ENCODE measurements at regions not wholly inside any gene's neighbourhood (a gene's known extent, or its start where the extent isn't known, plus 50 kb on each side); places are given as distances from the start of the nearest gene placed in this dataset.

GRCh38 chr6:144857086-144857485, 572.0 kb downstream of the UTRN start:
- no peaks in the 10 kb centered on the region for H3K27me3 ChIP-seq (ENCODE audit: insufficient read depth, low read length)
- H3K36me3 ChIP-seq (ENCODE audit: insufficient read depth, low read length), result no peaks in the 10 kb centered on the region
- no peak overlapping the region for H3K27ac ChIP-seq (ENCODE audit: low read depth, low read length)
- no peak overlapping the region for H3K4me3 ChIP-seq (ENCODE audit: low read depth, low read length)
- H3K4me1 ChIP-seq (ENCODE audit: control insufficient read depth, insufficient read depth, low read length, unreplicated experiment), result no peaks in the 10 kb centered on the region
- no peaks in the 10 kb centered on the region for H3K79me2 ChIP-seq (ENCODE audit: control insufficient read depth, insufficient read depth, low read length, unreplicated experiment)
- H2AFZ ChIP-seq (ENCODE audit: low read length, unreplicated experiment), result no peak overlapping the region

DNA sequence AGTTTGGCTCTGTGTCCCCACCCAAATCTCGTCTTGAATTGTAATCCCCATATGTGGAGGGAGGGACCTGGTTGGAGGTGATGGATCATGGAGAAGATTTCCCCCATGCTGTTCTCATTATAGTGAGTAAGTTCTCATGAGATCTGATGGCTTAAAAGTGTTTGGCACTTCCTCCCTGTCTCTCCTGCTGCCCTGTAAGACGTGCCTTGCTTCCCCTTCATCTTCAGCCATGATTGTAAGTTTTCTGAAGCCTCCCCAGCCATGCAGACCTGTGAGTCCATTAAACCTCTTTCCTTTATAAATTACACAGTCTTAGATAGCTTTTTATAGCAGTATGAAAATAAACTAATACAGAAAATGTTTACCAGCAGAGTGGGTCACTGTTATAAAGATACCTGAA, 577.6 kb downstream of the UTRN start:
- Histone ChIP-seq H3K36me3 (ENCODE audit: insufficient read depth, low read length) (no peaks in the 10 kb centered on the region), H2AFZ (ENCODE audit: low read length, unreplicated experiment) (no peak overlapping the region), H3K27ac (ENCODE audit: low read depth, low read length) (no peak overlapping the region), H3K27me3 (ENCODE audit: insufficient read depth, low read length) (no peaks in the 10 kb centered on the region), H3K79me2 (ENCODE audit: control insufficient read depth, insufficient read depth, low read length, unreplicated experiment) (no peaks in the 10 kb centered on the region), H3K4me3 (ENCODE audit: low read depth, low read length) (no peak overlapping the region), H3K4me1 (ENCODE audit: control insufficient read depth, insufficient read depth, low read length, unreplicated experiment) (peaks cover 8% of the 10 kb centered on the region)

DNA sequence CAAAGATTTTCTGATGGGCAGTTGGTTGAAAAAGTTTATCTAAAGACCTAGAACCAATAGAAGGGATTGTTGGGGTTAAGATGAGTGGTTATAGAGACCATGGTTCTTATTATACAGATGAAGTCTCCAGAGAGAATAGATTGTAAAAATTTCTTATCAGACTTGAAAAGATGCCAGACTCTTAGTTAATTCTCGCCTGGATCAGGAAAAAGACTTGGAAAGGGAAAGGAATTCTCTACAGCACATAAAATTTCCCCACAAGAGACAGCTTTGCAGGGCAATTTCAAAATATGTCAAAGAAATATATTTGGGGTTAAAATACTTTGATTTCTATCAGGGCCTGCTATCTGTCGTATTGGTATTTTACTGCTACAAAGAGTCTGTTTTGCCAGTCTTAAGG, 582.6 kb downstream of the UTRN start:
- Histone ChIP-seq H2AFZ (ENCODE audit: low read length, unreplicated experiment) (peak overlapping the region; percentile 99), H3K79me2 (ENCODE audit: control insufficient read depth, insufficient read depth, low read length, unreplicated experiment) (no peaks in the 10 kb centered on the region)

DNA sequence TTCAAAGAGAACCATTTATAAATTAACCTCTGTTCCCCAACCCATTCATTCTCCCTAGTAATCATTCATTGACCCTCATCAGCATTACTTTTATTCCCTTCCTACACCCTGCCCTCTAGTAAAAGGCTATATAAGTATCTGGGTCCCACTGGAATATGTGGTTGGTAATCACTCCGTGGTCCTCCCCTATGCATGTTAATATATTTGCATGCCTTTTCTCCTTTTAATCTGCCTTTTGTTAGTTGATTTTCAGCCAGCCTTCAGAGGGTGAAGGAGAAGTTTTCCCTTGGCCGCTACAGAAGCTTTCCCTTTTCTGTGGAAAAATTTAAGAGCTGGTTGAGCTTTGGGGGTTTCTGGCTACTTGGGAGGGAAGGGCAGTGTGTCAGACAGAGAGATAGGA, 585.6 kb downstream of the UTRN start:
- Histone ChIP-seq H3K79me2 (ENCODE audit: control insufficient read depth, insufficient read depth, low read length, unreplicated experiment) (no peaks in the 10 kb centered on the region), H3K36me3 (ENCODE audit: insufficient read depth, low read length) (no peaks in the 10 kb centered on the region), H3K27me3 (ENCODE audit: insufficient read depth, low read length) (no peaks in the 10 kb centered on the region), H3K4me3 (ENCODE audit: low read depth, low read length) (no peak overlapping the region), H3K27ac (ENCODE audit: low read depth, low read length) (no peak overlapping the region), H2AFZ (ENCODE audit: low read length, unreplicated experiment) (no peak overlapping the region), H3K4me1 (ENCODE audit: control insufficient read depth, insufficient read depth, low read length, unreplicated experiment) (peaks cover 8% of the 10 kb centered on the region)

More for the DNA sequence above, 582.6 kb downstream of the UTRN start:
- no peaks in the 10 kb centered on the region for H3K36me3 ChIP-seq (ENCODE audit: insufficient read depth, low read length)
- no peak overlapping the region for H3K27ac ChIP-seq (ENCODE audit: low read depth, low read length)
- H3K4me3 ChIP-seq (ENCODE audit: low read depth, low read length), result peak overlapping the region; percentile 63
- peaks cover 8% of the 10 kb centered on the region for H3K4me1 ChIP-seq (ENCODE audit: control insufficient read depth, insufficient read depth, low read length, unreplicated experiment)
- no peaks in the 10 kb centered on the region for H3K27me3 ChIP-seq (ENCODE audit: insufficient read depth, low read length)

DNA sequence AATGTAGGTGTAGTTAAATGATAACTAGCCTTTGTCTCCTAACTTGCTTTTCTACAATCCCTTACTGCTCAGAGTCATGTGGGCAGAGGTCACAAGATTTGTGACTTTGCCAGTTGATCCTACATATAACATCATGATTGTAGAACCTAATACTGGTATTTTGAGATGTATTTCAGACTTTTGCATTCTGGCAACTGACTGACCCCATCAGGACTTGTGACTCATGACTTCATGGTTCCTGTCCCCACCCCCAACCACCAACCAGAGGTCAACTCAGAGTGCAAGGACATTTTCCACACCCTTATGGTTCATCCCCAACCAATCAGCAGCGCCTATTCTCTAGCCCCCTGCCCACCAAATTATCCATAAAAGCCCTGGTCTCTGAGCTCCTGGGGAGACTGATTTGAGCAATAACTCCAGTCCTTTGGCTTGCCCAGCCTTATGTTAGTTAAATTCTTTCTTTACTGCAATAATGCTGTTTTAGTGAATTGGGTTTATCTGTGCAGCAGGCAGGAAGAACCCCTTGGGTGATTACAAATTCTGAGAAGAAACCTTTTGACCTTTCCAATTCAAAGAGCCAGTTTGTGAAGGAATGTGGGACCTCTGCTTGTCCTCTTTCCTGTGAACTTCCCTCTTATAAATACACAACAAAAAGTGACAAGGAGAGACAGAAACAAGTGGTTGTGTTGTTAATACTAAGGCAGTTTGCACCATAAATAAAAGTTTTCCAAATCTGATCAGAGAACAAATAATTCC, 588.7 kb downstream of the UTRN start:
- Histone ChIP-seq H3K27me3 (ENCODE audit: insufficient read depth, low read length) (no peaks in the 10 kb centered on the region), H3K27ac (ENCODE audit: low read depth, low read length) (no peak overlapping the region), H3K4me3 (ENCODE audit: low read depth, low read length) (no peak overlapping the region), H3K36me3 (ENCODE audit: insufficient read depth, low read length) (no peaks in the 10 kb centered on the region), H3K4me1 (ENCODE audit: control insufficient read depth, insufficient read depth, low read length, unreplicated experiment) (no peaks in the 10 kb centered on the region), H2AFZ (ENCODE audit: low read length, unreplicated experiment) (peak overlapping the region; percentile 31), H3K79me2 (ENCODE audit: control insufficient read depth, insufficient read depth, low read length, unreplicated experiment) (no peaks in the 10 kb centered on the region)

GRCh38 chr6:144876689-144877088, 591.6 kb downstream of the UTRN start:
- H3K4me1 ChIP-seq (ENCODE audit: control insufficient read depth, insufficient read depth, low read length, unreplicated experiment), result no peaks in the 10 kb centered on the region
- H3K27me3 ChIP-seq (ENCODE audit: insufficient read depth, low read length), result no peaks in the 10 kb centered on the region
- no peak overlapping the region for H2AFZ ChIP-seq (ENCODE audit: low read length, unreplicated experiment)
- no peak overlapping the region for H3K4me3 ChIP-seq (ENCODE audit: low read depth, low read length)
- no peaks in the 10 kb centered on the region for H3K36me3 ChIP-seq (ENCODE audit: insufficient read depth, low read length)
- H3K79me2 ChIP-seq (ENCODE audit: control insufficient read depth, insufficient read depth, low read length, unreplicated experiment), result no peaks in the 10 kb centered on the region
- H3K27ac ChIP-seq (ENCODE audit: low read depth, low read length), result no peak overlapping the region

DNA sequence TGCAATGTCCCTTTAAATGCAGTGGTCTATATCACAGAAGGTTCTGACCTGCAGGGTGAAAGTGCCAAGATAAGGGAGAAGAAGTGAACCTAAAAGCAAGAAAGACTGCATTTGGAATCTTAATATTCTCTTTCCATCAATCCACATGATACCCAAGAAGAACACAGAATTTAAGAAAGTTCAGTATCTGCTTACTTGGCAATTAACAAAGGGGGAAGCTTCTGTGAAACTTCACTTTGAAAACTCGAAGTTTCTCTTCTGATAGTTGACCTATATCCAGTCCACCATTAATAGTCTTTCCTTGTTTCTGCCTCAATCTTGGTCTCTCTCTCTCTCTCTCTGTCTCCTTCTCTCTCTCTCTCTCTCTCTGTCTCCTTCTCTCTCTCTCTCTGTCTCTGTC, 592.0 kb downstream of the UTRN start:
- no peak overlapping the region for H3K27ac ChIP-seq (ENCODE audit: low read depth, low read length)
- H3K36me3 ChIP-seq (ENCODE audit: insufficient read depth, low read length), result no peaks in the 10 kb centered on the region
- no peaks in the 10 kb centered on the region for H3K4me1 ChIP-seq (ENCODE audit: control insufficient read depth, insufficient read depth, low read length, unreplicated experiment)
- no peaks in the 10 kb centered on the region for H3K79me2 ChIP-seq (ENCODE audit: control insufficient read depth, insufficient read depth, low read length, unreplicated experiment)
- H3K4me3 ChIP-seq (ENCODE audit: low read depth, low read length), result no peak overlapping the region
- H3K27me3 ChIP-seq (ENCODE audit: insufficient read depth, low read length), result no peaks in the 10 kb centered on the region
- no peak overlapping the region for H2AFZ ChIP-seq (ENCODE audit: low read length, unreplicated experiment)

DNA sequence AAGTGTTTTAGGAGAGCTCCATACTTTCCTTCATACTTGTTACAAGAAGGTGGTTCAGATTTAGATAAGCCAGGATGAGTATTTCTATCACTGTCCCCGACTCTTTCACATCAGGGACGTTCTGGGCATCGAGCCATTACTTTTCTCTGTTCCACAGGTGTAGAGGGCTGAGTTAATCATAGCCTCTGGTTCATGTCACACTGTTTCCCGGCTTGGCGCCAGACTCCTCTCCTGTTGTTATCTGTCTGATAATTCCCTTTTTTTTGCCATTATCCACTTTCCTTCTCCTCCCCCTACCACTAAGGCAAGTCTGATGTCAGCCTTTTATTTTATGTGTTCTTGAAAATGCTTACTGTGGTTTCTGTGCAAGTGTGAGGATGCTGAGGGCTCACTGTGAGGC, 593.4 kb downstream of the UTRN start:
- Histone ChIP-seq H3K27ac (ENCODE audit: low read depth, low read length) (no peak overlapping the region), H3K27me3 (ENCODE audit: insufficient read depth, low read length) (no peaks in the 10 kb centered on the region), H3K4me1 (ENCODE audit: control insufficient read depth, insufficient read depth, low read length, unreplicated experiment) (no peaks in the 10 kb centered on the region), H3K36me3 (ENCODE audit: insufficient read depth, low read length) (no peaks in the 10 kb centered on the region), H2AFZ (ENCODE audit: low read length, unreplicated experiment) (no peak overlapping the region), H3K79me2 (ENCODE audit: control insufficient read depth, insufficient read depth, low read length, unreplicated experiment) (no peaks in the 10 kb centered on the region), H3K4me3 (ENCODE audit: low read depth, low read length) (no peak overlapping the region)

DNA sequence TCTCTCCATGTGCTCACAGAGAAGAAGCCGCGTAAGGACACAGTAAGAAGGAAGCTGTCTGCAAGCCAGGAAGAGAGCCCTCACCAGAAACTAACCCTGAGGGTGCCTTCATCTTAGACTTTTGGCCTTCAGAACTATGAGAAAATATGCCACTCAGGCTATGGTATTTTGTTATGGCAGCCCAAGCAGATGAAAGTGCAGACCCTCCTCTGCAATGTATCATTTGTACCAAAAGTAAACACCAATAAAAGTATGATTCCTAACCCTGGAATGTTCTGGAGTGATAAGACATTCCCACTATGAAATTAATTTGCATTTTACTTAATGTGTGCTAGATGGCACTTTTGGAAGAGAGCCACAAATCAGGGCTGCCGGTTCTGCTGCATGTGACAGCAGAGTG, 594.3 kb downstream of the UTRN start:
- no peak overlapping the region for H2AFZ ChIP-seq (ENCODE audit: low read length, unreplicated experiment)

DNA sequence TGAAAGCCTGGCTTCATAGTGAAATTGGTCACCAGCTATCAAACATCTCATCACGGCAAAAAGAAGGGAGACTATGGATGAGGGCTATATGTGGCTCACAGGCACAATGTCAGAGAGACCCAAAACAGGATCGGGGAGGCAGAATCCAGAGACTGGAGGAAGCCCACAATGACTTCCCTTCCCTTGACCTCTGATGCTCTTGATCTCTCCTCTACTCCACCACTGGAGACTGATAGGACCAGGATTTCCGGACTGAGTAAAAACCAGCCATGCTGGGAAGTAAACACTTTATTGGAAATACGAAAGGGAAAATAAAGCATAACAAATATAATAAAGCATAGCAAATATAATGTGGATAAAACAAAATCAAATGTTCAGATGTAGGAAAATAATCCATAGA, 597.3 kb downstream of the UTRN start:
- Histone ChIP-seq H3K4me3 (ENCODE audit: low read depth, low read length) (no peak overlapping the region), H2AFZ (ENCODE audit: low read length, unreplicated experiment) (no peak overlapping the region), H3K27me3 (ENCODE audit: insufficient read depth, low read length) (no peaks in the 10 kb centered on the region), H3K4me1 (ENCODE audit: control insufficient read depth, insufficient read depth, low read length, unreplicated experiment) (no peaks in the 10 kb centered on the region), H3K79me2 (ENCODE audit: control insufficient read depth, insufficient read depth, low read length, unreplicated experiment) (no peaks in the 10 kb centered on the region), H3K27ac (ENCODE audit: low read depth, low read length) (no peak overlapping the region), H3K36me3 (ENCODE audit: insufficient read depth, low read length) (no peaks in the 10 kb centered on the region)

More for the DNA sequence above, 594.3 kb downstream of the UTRN start:
- no peaks in the 10 kb centered on the region for H3K27me3 ChIP-seq (ENCODE audit: insufficient read depth, low read length)
- no peak overlapping the region for H3K27ac ChIP-seq (ENCODE audit: low read depth, low read length)
- no peaks in the 10 kb centered on the region for H3K36me3 ChIP-seq (ENCODE audit: insufficient read depth, low read length)
- H3K4me3 ChIP-seq (ENCODE audit: low read depth, low read length), result no peak overlapping the region
- no peaks in the 10 kb centered on the region for H3K4me1 ChIP-seq (ENCODE audit: control insufficient read depth, insufficient read depth, low read length, unreplicated experiment)
- no peaks in the 10 kb centered on the region for H3K79me2 ChIP-seq (ENCODE audit: control insufficient read depth, insufficient read depth, low read length, unreplicated experiment)

GRCh38 chr6:144883915-144884314, 598.8 kb downstream of the UTRN start:
- Histone ChIP-seq H3K4me1 (ENCODE audit: control insufficient read depth, insufficient read depth, low read length, unreplicated experiment) (no peaks in the 10 kb centered on the region), H3K79me2 (ENCODE audit: control insufficient read depth, insufficient read depth, low read length, unreplicated experiment) (no peaks in the 10 kb centered on the region), H2AFZ (ENCODE audit: low read length, unreplicated experiment) (no peak overlapping the region), H3K4me3 (ENCODE audit: low read depth, low read length) (no peak overlapping the region), H3K27me3 (ENCODE audit: insufficient read depth, low read length) (no peaks in the 10 kb centered on the region), H3K27ac (ENCODE audit: low read depth, low read length) (no peak overlapping the region), H3K36me3 (ENCODE audit: insufficient read depth, low read length) (no peaks in the 10 kb centered on the region)

Data from ACC112 (cell line).